ENCODE measurements at regions not wholly inside any gene's neighbourhood (a gene's known extent, or its start where the extent isn't known, plus 50 kb on each side); places are given as distances from the start of the nearest gene placed in this dataset.

DNA sequence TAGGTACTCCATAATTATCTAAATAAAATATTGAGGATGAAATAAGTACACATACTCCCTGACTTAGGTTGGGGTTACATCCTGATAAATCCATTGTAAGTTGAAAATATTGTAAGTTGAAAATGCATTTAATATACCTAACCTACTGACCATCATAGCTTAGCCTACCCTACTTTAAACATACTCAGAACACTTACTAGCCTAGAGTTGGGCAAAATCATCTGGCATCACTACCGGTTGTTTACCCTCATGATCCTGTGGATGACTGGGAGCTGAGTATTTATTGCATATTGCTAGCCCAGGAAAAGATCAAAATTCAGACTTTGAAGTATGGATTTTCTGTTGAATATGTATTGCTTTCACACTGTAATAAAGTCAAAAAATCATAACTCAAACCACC lies 467.3 kb downstream of the C6orf118 start:
- DNase-seq (ENCODE audit: low spot score): no peak
- no peak for FAIRE-seq

DNA sequence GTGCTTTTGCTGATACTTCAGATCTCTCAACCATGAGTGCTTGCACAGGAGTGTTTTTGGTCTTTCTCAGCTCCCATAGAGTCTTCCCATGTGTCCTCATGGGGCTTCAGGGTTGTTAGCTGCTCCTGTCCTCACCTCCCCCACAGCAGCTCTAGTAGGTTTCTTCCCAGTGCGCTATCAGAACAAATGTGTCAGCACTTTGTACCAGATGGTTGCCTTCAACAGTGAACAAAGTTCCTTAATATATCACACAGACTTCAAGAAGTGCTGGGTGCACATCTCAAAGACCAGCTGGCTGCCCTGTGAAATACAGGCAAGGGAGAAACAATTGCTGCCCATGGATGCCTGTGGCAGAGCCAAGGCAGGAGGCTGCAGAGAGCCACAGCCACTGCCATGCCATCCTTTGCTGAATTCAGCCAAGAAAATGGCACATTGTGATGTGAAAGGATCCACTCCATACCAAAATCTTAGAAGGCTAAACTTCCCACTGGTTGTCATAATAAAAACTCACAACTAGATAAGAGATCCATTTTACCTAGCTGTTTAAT lies 471.3 kb downstream of the C6orf118 start:
- DNase-seq (ENCODE audit: low spot score) (no peak), FAIRE-seq (no peak)

DNA sequence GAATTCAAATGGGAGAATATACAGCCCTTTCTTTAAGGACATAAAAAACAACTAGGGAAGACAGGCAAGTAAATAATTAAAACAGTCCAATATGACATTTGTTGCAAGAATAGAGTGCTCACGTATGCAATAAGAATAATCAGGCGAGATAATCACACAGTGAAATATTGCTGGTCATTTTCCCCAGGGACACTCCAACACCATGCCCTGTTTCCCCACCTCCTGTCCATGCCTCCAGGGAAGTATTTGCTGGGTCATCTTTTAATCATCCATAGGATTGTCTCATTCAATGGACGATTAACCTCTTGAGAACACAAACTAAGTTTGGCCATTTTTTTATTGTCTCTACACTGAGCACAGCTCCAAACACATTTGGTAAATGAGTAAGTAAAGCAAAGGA lies 472.9 kb downstream of the C6orf118 start:
- no peak for FAIRE-seq
- peak; percentile 38 for DNase-seq (ENCODE audit: low spot score)

DNA sequence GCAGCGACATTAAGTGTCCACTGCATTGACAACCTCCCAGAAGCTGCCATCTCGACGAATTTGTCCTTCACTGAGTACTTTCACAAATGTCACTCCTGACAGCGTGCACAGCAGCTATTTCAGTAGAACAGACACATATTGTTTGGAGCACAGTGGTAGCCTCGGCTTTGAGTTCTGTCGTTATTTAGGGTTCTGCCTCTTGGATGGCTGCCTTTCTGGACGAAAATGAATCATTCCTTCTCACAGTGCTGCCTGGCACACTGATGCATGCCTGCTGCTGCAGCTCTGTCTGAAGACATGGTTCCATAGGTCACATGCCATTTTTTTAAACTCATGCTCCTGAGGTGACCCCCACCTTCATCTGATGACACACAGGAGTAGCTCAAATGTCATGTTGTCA lies 477.0 kb downstream of the C6orf118 start:
- no peak for FAIRE-seq
- DNase-seq (ENCODE audit: low spot score): peak; percentile 12

DNA sequence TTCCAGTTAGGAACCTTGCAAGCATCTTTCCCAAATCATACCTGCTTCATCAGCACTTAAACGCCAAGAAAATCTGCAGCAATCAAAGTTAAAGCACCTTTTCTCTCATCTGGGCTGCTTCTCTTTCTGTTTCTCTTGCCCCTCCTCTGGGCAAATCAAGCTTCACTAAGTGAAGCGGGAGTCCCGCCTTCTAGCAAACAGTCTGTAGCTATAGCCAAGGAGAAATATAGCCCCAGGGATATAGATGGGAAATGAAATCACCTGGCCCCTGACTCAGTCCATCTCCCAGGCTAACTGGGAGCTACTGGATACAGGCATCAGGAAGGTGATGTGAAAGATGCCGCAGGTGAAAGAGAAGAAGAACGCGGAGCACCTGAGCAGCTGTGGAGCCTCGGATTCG lies 481.9 kb downstream of the C6orf118 start:
- no peak for FAIRE-seq
- peak; percentile 23 for DNase-seq (ENCODE audit: low spot score)

DNA sequence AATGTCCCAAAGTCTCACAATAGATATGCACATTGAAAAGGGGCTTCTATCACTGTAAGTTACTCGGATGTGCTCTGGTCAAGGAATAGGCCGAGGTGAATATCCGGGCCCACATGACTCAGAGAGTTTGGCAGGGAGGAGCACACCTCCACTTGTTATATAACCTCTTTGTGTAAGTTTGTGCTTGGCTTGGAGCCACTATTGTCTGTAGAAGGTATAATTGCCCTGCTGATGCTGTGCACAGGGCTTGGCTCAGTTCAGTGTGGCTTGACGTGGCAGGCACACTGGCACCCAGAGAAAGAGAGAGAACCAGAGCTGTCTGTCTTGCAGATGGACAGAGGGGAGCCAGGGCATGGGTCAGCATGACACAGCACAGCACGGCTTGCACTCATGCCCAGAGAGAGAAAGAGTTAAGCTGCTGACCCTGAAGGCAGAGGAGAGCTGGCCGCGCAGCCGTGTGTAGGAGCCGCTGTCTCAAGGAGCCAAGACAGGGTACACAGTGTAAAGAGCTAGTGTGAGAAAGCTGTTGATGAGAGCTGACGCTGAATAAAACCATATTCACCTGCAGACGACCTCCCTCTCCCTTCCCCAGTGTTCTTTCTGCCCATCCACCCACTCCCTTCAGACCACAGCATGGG lies 482.5 kb downstream of the C6orf118 start:
- FAIRE-seq: peak; percentile 50

DNA sequence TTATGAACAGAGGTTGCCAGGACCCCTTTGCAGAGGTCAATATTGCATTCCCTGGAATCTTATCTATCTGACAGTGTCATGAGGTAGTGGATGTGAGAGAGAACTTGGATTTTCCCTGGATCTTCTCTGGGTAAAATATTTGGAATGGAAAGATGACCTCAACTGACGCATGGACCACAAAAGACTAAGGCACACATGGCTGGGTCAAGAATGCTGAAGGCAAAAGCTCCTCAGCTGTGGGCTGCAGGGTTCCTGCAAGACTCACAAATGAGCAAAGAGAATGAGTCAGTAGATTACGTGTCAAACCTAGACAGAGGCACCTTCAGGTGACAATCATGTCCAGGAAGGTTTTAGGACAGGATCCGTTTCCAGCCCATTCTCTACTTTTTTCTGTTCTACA lies 484.0 kb downstream of the C6orf118 start:
- peak; percentile 94 for FAIRE-seq
- DNase-seq (ENCODE audit: low spot score): peak; percentile 93

More for the DNA sequence above, 482.5 kb downstream of the C6orf118 start:
- DNase-seq (ENCODE audit: low spot score): peak; percentile 79

DNA sequence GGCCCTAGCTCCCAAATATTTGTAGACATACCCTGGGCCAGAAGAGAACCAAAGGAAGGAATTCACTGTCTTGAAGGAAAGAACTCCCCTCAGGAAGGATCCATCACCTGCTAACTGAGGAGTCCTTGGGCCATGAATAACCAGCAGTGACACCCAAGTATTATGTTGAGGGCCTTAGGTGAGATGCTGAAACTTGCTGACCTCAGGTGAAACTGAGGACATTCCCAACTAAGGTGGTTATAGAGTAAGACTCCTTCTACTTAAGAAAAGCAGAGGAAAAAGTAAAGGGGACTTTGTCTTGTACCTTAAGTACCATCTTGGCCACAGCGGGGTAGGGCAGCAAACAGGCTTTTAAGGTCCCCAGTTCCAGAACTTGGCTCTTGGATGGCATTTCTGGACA lies 491.7 kb downstream of the C6orf118 start:
- no peak for DNase-seq (ENCODE audit: low spot score)
- no peak for FAIRE-seq

DNA sequence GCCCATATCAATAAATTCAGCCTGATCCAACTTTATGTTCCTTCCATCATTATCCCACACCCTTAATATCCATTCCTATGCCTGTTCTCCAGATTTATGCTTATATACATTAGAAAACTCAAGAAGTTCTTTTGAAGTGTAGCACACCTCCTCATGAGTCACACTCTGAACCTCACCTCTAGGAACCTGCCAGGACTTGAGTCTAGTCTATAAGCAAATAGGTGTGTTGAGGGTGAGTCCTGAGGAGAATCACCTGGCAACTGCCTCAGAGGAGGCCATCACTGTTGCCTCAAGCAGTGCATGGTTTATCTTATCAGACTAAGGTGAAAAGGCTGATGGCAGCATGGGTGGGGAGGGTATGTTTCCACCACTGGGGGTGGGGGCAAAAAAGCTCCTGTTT lies 496.7 kb downstream of the C6orf118 start:
- no peak for FAIRE-seq
- DNase-seq (ENCODE audit: low spot score): no peak

DNA sequence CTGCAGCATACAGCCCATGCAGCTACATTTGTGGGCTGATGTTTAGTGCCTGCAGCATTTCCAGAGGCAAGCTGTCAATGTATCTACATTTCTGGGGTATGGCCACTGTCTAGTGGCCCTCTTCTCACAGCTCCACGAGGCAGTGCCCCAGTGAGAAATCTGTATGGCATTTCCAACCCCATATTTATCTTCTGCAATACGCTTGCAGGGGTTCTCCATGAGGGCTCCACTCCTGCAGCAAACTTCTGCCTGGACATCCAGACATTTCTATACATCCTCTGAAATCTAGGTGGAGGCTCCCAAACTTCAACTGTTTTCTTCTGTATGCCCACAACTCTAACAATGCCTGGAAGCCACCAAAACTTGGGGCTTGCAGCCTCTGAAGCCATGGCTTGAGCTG lies 502.3 kb downstream of the C6orf118 start:
- DNase-seq (ENCODE audit: low spot score): no peak
- no peak for FAIRE-seq

DNA sequence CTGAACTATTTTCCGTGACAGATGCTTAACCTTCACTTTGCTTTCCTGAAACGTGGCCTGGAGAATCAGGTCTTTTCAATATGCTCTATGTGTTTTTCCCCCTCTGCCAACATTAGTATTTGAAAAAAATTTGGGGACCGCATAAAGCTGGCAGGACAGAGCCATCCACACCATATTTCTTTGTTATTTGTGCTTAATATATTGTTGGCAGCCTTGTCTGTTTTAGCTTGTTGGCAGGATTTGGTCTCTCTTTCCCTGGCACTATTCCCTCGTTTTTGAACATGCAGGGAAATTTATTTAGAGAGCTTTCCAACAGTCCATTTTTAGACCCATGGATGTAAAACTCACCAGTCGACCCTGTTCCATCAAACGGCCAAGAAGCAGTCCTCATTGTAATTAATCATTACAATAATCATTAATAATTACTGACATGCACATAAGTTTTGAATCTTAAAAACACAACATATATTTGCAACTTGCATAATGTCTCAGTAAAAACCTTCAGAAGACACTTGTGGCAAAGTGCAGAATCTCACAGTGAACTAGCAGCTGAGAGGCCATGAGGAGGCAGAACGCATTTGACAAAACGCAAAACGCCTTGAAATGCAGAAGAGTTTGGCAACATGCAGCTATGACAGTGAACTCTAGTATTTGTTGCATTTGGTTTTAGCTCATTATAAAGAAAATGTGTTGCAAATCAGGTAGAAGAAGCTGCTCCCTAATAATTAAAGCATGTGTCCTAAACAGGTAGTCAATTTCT lies 514.2 kb downstream of the C6orf118 start:
- FAIRE-seq (no peak), DNase-seq (ENCODE audit: low spot score) (no peak)

DNA sequence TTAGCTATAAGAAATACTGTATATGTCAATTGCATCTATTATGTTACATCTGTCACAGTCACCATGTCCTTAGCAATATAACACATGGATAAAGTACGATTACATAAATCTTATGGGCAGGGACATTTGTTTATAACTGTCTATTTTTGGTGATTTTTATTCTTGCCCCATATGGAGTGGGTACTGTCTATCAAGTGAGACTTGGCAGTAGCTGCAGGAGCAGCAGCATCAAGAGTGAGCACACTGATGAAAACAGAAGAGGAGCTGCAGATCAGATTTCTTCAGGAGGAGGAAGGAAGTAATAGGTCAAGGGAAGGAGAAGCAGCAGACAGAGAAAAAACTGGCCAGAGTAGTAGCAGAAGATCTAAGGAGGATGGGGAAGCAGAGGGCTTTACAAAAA lies 516.7 kb downstream of the C6orf118 start:
- no peak for FAIRE-seq
- DNase-seq (ENCODE audit: low spot score): no peak

DNA sequence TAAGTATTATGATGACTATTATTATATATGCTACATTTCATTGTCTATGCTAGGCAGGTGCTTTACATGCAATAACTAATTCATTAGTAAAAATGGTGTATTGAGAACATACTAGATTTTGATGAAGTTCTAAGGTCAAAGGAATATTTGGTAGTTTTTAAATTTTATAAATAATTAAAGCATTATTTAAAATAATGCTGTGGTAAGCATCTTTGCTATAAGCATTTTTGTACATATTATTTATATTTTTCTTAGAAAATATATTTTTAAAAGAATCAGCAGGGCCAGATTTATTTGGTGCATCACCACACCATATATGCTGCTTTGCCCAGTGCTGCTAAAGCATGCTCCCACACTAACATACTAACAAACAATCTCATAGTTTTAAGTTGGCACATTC lies 517.9 kb downstream of the C6orf118 start:
- DNase-seq (ENCODE audit: low spot score) (no peak), FAIRE-seq (no peak)

DNA sequence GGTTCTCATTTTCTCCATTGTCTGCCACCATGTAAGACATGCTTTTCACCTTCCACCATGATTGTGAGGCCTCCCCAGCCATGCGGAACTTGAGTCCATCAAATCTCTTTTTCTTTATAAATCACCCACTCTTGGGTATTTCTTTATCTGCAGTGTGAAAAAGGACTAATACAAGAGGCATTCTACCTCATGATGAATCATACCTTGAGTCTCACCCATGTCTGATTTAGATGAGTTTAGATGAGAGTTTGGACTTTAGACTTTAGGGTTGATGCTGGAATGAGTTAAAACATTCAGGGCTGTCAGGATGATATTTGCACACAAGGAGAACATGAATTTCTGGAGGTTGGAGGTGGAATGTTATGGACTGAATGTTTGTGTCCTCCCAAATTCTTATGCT lies 545.6 kb downstream of the C6orf118 start:
- DNase-seq (ENCODE audit: low spot score): peak; percentile 70
- FAIRE-seq: peak; percentile 53

DNA sequence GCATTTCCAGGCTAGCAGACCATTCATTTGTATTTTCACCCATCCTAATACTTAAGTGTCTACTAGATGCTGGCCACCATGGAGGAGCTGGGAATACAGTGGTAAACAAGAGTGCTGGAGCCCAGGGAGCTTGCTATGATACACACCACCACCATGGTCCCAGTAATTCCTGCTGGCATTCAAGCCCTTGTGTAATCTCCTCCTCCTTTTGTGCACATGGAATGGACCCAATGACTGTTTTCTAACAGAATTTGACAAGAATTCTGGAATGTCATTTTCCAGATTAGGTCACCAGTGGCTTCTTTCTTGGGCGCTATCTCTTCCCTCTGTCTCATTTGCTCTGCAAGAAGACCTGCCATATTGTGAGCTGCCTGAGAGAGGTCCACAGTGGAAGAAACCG lies 552.0 kb downstream of the C6orf118 start:
- DNase-seq (ENCODE audit: low spot score) (no peak), FAIRE-seq (no peak)

DNA sequence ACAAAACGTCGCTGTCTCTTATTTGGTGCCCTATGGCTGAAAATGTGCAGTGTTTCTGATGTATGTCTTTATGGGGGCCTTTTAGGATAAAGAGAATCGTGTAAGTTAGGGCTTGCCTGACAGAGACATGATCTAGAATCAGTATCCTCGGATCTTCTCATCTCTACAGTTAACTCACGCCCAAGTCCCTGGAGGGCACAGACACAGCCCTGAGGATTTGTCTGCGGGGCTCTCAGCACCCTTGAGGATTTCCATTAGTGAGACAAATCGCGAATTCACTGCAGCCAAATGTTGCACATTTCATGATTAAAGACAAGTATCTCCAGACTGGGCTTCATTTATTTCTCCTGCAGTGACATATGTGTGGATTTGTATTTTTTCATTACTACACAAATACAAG lies 552.7 kb downstream of the C6orf118 start:
- DNase-seq (ENCODE audit: low spot score) (no peak), FAIRE-seq (no peak)

DNA sequence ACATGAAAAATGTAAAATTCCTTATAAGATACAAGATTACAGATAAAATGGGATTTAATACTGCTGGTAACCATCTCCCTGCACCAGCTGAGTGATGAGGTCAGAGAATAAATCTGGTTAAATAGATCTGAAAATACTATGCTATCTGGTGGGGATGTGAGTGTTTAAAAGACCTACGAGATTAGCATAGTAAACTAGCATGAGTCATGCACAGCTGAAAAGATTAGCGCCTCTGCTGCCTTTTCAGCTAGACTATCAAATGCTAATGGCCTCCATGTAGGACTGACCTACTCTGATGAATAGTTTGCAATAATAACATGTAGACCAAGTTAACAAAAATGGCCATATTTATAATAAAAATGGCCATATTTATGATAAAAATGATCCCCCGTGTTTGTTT lies 553.3 kb downstream of the C6orf118 start:
- FAIRE-seq (no peak), DNase-seq (ENCODE audit: low spot score) (no peak)

DNA sequence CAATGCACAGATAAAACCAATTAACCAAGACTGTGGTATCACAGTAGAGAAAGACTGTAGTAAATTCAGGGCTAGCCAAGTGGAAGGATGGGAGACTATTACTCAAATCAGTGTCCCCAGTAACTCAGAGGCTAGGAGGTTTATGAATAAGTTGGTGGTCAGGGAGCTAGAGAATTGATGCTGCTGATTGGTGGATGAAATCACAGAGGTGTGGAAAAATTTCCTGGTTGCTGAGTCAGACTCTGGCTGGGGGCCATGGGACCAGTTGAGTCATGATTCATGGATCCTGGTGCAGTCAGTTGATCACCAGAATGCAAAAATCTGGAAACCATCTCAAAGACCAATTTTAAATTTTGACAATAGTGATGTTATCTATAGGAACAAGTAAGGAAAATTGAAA lies 555.9 kb downstream of the C6orf118 start:
- FAIRE-seq (peak; percentile 94), DNase-seq (ENCODE audit: low spot score) (peak; percentile 89)

DNA sequence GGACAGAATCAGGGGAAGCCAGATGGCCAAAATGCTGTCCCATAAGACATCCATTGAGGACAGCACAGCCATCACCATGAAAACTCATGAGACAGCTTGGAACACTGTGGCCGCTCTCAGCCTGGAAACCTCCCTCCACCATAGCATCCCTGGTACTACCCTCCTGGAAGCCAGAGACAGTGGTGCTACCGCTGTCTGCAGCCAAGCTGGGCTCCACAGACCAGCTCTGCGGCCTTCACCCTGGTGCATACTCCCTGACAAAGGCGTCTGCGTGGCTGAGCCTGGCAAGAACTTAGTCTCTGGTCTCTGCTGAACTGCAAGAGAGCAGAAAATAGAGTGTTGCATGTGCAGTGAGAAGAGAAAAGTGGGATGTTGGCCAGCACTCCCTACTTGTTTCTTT lies 558.0 kb downstream of the C6orf118 start:
- FAIRE-seq (no peak), DNase-seq (ENCODE audit: low spot score) (no peak)

DNA sequence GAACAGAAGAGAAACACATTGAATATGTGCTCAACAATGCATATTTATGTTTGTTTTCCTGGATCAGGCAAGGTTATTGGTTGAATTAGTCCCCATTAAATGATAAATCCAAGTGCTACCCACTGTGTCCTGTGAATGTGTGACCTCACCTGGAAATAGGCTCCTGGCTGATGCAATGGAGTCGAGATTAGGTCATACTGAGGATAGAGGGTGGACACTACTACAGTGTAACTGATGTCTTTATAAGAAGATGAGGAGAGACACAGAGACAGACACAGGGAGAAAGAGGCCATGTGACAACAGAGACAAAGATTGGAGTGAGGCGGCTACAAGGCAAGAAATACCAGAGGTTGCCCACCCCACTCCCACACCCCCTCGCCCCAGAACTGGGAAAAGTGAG lies 559.3 kb downstream of the C6orf118 start:
- DNase-seq (ENCODE audit: low spot score): no peak

DNA sequence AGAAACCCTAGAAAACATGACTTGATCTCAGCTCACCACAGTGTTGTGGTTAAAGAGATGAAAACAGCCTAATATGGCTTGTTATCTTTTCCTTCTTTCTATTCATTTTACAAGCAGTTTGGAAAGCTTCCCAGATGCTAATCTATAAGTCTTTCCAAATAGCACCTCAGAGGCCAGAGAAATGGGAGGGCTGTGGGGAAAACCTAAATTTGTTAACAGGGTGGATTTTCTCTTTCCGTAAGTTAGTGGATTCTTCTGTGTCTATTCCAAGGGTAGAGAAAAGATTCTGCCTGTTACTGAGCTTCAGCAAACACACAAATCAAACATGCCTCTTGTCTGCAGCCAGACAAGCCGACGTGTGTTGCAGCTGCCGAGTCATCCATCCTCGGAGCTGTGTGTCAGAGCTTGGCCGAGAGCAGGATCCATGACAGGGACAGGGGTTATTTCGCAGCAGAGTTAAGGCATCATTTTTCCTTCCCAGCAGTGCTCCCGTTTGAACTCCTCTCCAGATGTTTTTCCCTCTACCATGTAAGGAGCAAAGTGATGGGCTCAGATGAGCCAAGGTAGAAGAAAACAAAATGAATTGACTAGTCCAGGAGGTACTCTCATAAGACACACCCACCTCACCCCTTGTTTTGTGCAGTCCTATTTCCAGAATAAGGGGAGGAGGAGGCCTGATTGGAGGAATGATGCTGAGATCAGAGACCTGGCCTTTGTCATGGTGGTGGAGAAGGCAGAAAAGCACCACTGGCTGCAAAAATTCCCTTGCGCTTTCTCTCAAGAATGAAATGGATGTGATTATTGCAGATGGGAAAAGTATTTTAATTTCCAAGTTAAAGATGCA lies 560.0 kb downstream of the C6orf118 start:
- FAIRE-seq (peak; percentile 63), DNase-seq (ENCODE audit: low spot score) (peak; percentile 66)

More for the DNA sequence above, 559.3 kb downstream of the C6orf118 start:
- no peak for FAIRE-seq

DNA sequence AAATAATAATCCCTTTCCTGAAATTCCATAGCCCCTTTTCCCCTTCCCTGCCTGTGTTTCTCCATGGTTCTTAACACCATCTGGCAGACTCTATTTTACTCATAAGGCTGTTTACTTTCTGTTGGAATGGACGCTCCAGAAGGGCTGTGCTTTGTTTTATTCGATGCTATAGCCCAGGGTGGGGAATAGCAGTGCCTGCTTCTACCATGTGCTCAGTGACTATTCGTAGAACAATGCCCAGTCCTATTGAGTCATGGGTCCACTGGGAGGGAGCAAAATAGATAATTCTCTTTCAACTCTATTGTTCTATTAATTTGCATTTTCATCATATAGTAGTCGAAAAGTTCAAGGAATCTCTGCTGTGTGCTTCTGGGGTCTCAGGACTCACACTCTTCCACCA lies 565.1 kb downstream of the C6orf118 start:
- FAIRE-seq (no peak), DNase-seq (ENCODE audit: low spot score) (no peak)
